ENCODE measurements at regions not wholly inside any gene's neighbourhood (a gene's known extent, or its start where the extent isn't known, plus 50 kb on each side); places are given as distances from the start of the nearest gene placed in this dataset.

DNA sequence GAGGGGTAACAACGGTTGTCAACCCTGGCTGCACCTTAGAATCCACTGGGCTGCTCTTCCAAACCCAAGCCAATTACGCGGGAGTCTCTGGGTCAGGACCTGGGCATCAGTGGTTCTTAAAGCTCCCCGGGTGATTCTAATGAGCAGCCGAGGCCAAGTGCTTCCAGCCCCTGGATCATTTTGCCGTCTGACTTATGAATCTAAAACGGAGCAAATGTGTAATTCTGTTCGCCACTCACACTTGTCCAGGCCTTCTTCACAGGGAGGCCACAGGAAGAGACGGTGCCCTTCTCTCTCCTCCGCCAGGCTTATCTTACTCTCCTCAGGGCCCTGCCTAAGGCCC lies 78.5 kb downstream of the MCFD2 start:
- TF ChIP-seq, protein P1, sequence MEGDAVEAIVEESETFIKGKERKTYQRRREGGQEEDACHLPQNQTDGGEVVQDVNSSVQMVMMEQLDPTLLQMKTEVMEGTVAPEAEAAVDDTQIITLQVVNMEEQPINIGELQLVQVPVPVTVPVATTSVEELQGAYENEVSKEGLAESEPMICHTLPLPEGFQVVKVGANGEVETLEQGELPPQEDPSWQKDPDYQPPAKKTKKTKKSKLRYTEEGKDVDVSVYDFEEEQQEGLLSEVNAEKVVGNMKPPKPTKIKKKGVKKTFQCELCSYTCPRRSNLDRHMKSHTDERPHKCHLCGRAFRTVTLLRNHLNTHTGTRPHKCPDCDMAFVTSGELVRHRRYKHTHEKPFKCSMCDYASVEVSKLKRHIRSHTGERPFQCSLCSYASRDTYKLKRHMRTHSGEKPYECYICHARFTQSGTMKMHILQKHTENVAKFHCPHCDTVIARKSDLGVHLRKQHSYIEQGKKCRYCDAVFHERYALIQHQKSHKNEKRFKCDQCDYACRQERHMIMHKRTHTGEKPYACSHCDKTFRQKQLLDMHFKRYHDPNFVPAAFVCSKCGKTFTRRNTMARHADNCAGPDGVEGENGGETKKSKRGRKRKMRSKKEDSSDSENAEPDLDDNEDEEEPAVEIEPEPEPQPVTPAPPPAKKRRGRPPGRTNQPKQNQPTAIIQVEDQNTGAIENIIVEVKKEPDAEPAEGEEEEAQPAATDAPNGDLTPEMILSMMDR (IDR thresholded peaks at IDR 0.05) = no peak
- no peak for TF ChIP-seq POLR2A (IDR thresholded peaks at IDR 0.05; ENCODE audit: low read depth)
- no peak for TF ChIP-seq EP300 (IDR thresholded peaks at IDR 0.05)

Data from esophagus muscularis mucosa (tissue), 4 donors.